GM18909 (cell line): ENCODE measurements at regions not wholly inside any gene's neighbourhood (a gene's known extent, or its start where the extent isn't known, plus 50 kb on each side); places are given as distances from the start of the nearest gene placed in this dataset.
"Not testable (repeated sequence)": the region's sequence is repeated elsewhere in the genome, so short reads cannot be mapped to it uniquely, and the experiment has no call there.

ENCODE experiments used
- ATAC-seq: cut with Tn5 transposase; IDR thresholded peaks from one replicate; pipeline ENCODE4 v1.9.1; 2021; ENCODE audit warnings: mild to moderate bottlenecking; ENCODE audit not compliant: unreplicated experiment, poor library complexity

- no peak for ATAC-seq
Measured at GRCh38 chr10:113479346-113480080, 73.3 kb upstream of the HABP2 start.

- no peak for ATAC-seq
Measured at GRCh38 chr10:113480081-113480360, 72.8 kb upstream of the HABP2 start.

GRCh38 chr10:113480851-113481502, 71.9 kb upstream of the HABP2 start:
- no peak for ATAC-seq

GRCh38 chr10:113484487-113484886, 68.4 kb upstream of the HABP2 start:
- ATAC-seq, result no peak

GRCh38 chr10:113485736-113486135, 67.1 kb upstream of the HABP2 start:
- ATAC-seq, result no peak

- no peak for ATAC-seq
Measured at GRCh38 chr10:113486531-113486930, 66.3 kb upstream of the HABP2 start.

- ATAC-seq, result no peak
Measured at GRCh38 chr10:113487154-113487553, 65.7 kb upstream of the HABP2 start.

GRCh38 chr10:113488186-113488585, 64.7 kb upstream of the HABP2 start:
- ATAC-seq, result no peak

GRCh38 chr10:113489522-113489921, 63.3 kb upstream of the HABP2 start:
- ATAC-seq, result not testable (repeated sequence)

- ATAC-seq, result no peak
Measured at GRCh38 chr10:113491967-113492565, 60.8 kb upstream of the HABP2 start.

GRCh38 chr10:113493195-113493594, 59.7 kb upstream of the HABP2 start:
- ATAC-seq, result no peak

GRCh38 chr10:113493882-113494301, 59.0 kb upstream of the HABP2 start:
- ATAC-seq, result no peak

GRCh38 chr10:113494761-113495160, 58.1 kb upstream of the HABP2 start:
- ATAC-seq, result no peak

- ATAC-seq, result no peak
Measured at GRCh38 chr10:113495553-113495952, 57.3 kb upstream of the HABP2 start.

- ATAC-seq, result no peak
Measured at GRCh38 chr10:113496111-113497109, 56.4 kb upstream of the HABP2 start.

GRCh38 chr10:113497198-113497597, 55.7 kb upstream of the HABP2 start:
- no peak for ATAC-seq

- no peak for ATAC-seq
Measured at GRCh38 chr10:113498997-113499396, 53.9 kb upstream of the HABP2 start.

- no peak for ATAC-seq
Measured at GRCh38 chr10:113499806-113500205, 53.0 kb upstream of the HABP2 start.

GRCh38 chr10:113501031-113501430, 51.8 kb upstream of the HABP2 start:
- ATAC-seq, result not testable (repeated sequence)
